HL-60 (cell line): ENCODE measurements at regions not wholly inside any gene's neighbourhood (a gene's known extent, or its start where the extent isn't known, plus 50 kb on each side); places are given as distances from the start of the nearest gene placed in this dataset.

ENCODE experiments used
- DNase-seq, 2 experiments: peaks; one replicate each; pipeline ENCODE4 v3.0.0-alpha.2; 2010 to 2020; ENCODE audit warnings: low read depth in 1 of 2, low spot score in 1 of 2
- H3K27ac ChIP-seq: fragments of 250-450 bp; sonication (Bioruptor Pico); replicated peaks from 2 replicates; pipeline ENCODE4 v1.5.1; 2020; ENCODE audit warnings: mild to moderate bottlenecking, moderate library complexity
- H3K27me3 ChIP-seq: fragments of 250-450 bp; sonication (Bioruptor Pico); 2 replicates; pipeline ENCODE4 v1.5.1; 2021; ENCODE audit warnings: mild to moderate bottlenecking, moderate library complexity; ENCODE audit not compliant: insufficient read depth, poor library complexity, severe bottlenecking
- H3K4me3 ChIP-seq: replicated peaks from 2 replicates; pipeline ENCODE4 v1.5.1; 2011; ENCODE audit warnings: mild to moderate bottlenecking, control low read depth, low read length; ENCODE audit not compliant: insufficient read depth
- GABPA ChIP-seq: IDR thresholded peaks from 2 replicates; pipeline ENCODE4 v1.6.1; 2012; ENCODE audit warnings: low read depth
- POLR2AphosphoS5 ChIP-seq: IDR thresholded peaks from 2 replicates; pipeline ENCODE4 v1.6.1; 2012; ENCODE audit warnings: low read depth
- REST ChIP-seq: IDR thresholded peaks from 2 replicates; pipeline ENCODE4 v1.6.1; 2012; ENCODE audit warnings: low read depth; ENCODE audit not compliant: insufficient replicate concordance
- SPI1 ChIP-seq: IDR thresholded peaks from 2 replicates; pipeline ENCODE4 v1.6.1; 2012; ENCODE audit warnings: low read depth, mild to moderate bottlenecking, borderline replicate concordance
- TF ChIP-seq, protein P1 (sequence below): IDR thresholded peaks from one replicate; pipeline ENCODE4 v1.5.1; 2011; ENCODE audit warnings: low read length, control low read depth, inconsistent platforms; ENCODE audit not compliant: insufficient read depth

DNA sequence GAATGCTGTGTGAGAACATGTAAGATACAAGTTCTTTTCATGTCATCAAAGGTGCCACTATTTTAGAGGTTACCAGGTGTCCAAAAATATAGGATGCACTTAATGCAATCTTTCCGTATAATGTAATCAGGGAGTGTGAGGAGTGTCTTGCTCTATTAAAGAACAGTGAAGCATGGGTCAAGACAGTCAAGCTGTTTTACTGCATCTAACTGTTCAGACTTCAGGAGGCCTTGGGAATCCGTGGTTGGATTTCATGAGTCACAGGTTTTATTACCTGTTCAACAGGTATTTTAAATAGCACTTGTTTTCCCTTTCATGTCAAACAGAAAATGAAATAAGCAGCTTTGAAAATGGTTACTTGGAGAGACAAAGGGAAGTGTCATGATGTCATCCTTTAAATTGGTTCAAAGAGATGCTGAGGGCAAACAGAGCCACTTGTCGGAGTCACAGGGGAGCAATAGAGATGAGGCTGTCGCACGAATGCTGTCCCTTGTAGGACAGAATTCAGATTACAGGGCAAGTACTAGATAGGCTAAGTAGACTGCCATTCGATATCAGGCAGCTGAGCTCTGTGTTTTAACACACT lies 621.5 kb downstream of the QKI start:
- H3K4me3 ChIP-seq: no peak overlapping the region
- DNase-seq: no peak
- H3K27ac ChIP-seq: no peak overlapping the region
- H3K27me3 ChIP-seq: no peaks in the 10 kb centered on the region
- TF ChIP-seq, protein P1, sequence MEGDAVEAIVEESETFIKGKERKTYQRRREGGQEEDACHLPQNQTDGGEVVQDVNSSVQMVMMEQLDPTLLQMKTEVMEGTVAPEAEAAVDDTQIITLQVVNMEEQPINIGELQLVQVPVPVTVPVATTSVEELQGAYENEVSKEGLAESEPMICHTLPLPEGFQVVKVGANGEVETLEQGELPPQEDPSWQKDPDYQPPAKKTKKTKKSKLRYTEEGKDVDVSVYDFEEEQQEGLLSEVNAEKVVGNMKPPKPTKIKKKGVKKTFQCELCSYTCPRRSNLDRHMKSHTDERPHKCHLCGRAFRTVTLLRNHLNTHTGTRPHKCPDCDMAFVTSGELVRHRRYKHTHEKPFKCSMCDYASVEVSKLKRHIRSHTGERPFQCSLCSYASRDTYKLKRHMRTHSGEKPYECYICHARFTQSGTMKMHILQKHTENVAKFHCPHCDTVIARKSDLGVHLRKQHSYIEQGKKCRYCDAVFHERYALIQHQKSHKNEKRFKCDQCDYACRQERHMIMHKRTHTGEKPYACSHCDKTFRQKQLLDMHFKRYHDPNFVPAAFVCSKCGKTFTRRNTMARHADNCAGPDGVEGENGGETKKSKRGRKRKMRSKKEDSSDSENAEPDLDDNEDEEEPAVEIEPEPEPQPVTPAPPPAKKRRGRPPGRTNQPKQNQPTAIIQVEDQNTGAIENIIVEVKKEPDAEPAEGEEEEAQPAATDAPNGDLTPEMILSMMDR: no peak
- no peak for TF ChIP-seq REST
- no peak for TF ChIP-seq POLR2AphosphoS5
- no peak for TF ChIP-seq GABPA
- TF ChIP-seq SPI1: no peak

DNA sequence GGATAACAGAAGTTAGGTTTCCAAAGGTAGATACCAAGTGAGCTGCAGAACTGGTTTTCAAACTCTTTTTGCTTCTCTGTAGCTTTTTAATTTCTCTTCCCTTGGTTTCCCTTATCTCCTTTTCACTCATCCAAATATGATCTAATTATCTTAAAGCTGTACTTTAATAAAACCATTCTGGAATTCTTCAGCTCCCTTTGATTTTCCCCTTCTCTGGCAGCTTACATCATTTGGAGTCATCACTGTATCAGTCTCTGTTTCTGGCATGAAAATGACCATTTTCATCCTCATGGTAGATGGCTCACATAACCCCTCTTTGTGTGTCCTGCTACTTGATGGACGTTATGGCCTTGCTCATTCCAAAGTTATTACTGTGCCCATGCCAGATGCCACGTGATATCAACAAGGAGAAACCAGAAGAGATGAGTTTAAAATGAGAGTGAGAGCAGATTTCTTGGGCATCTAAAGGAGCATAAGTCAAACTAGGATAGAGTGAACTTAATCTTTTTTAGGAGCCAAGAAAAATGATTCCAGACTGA lies 620.2 kb downstream of the QKI start:
- TF ChIP-seq GABPA (no peak), REST (no peak), SPI1 (no peak), POLR2AphosphoS5 (no peak)
- TF ChIP-seq, protein P1: no peak
- DNase-seq: no peak
- no peak overlapping the region for H3K4me3 ChIP-seq
- H3K27me3 ChIP-seq: no peaks in the 10 kb centered on the region
- H3K27ac ChIP-seq: no peak overlapping the region

DNA sequence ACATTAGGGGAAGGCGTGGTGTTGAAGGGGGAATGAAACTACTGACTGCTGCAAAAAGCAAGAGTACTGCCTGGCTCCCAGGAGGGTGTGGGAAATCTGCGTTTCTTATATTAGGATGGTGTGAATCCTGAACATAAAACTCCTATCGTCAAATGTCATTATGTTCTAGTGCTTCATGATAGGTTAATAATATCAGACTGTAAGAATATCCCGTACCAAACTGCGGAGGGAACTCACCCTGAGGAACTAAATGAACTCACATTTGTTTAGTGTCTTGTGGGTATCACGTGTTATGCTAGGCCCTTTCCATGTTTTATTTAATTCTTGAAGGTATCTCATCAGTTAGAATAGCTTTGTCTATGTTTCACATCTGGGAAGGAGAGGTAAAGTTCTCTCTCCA lies 610.7 kb downstream of the QKI start:
- no peak for TF ChIP-seq SPI1
- H3K27ac ChIP-seq: no peak overlapping the region
- H3K27me3 ChIP-seq: no peaks in the 10 kb centered on the region
- H3K4me3 ChIP-seq: no peak overlapping the region
- DNase-seq: no peak

- DNase-seq: no peak
- H3K4me3 ChIP-seq: no peak overlapping the region
- TF ChIP-seq SPI1 (no peak), POLR2AphosphoS5 (no peak), REST (no peak)
- H3K27ac ChIP-seq: no peak overlapping the region
- H3K27me3 ChIP-seq: no peaks in the 10 kb centered on the region
Measured at GRCh38 chr6:164023535-164023934, 609.0 kb downstream of the QKI start.
